Breast epithelium (tissue), 3 donors: ENCODE measurements at regions not wholly inside any gene's neighbourhood (a gene's known extent, or its start where the extent isn't known, plus 50 kb on each side); places are given as distances from the start of the nearest gene placed in this dataset.
"Not testable (repeated sequence)": the region's sequence is repeated elsewhere in the genome, so short reads cannot be mapped to it uniquely, and the experiment has no call there.

ENCODE experiments used
- CTCF ChIP-seq, 3 donors: fragments of 450-650 bp; IDR thresholded peaks; one replicate each; pipeline ENCODE4 v1.5.1; 2016 to 2017; ENCODE audit warnings: antibody characterized with exemption in 3 of 3, mild to moderate bottlenecking in 3 of 3, moderate library complexity in 3 of 3
- POLR2A ChIP-seq: fragments of 450-650 bp; IDR thresholded peaks from one replicate; pipeline ENCODE4 v1.6.1; 2016; ENCODE audit warnings: antibody characterized with exemption, mild to moderate bottlenecking, moderate library complexity

GRCh38 chr10:65429381-65429780, 1496.5 kb upstream of the LRRTM3 start:
- not testable (repeated sequence) for TF ChIP-seq CTCF (IDR thresholded peaks at IDR 0.05); POLR2A
